Mesenchymal stem cell (in vitro differentiated cells and primary cell): ENCODE measurements at regions not wholly inside any gene's neighbourhood (a gene's known extent, or its start where the extent isn't known, plus 50 kb on each side); places are given as distances from the start of the nearest gene placed in this dataset.
"Not testable (repeated sequence)": the region's sequence is repeated elsewhere in the genome, so short reads cannot be mapped to it uniquely, and the experiment has no call there.

ENCODE experiments used
- DNase-seq: peaks from one replicate; pipeline ENCODE4 v3.0.0-alpha.2; 2013
- H2AFZ ChIP-seq: one replicate; pipeline ENCODE4 v1.6.1; 2013; ENCODE audit warnings: low read depth, mild to moderate bottlenecking, control low read depth, inconsistent platforms, low read length, moderate library complexity
- H2AK5ac ChIP-seq: 2 replicates; pipeline ENCODE4 v1.6.1; 2013; ENCODE audit warnings: low read length, moderate library complexity, mild to moderate bottlenecking, inconsistent platforms; ENCODE audit not compliant: severe bottlenecking
- H2BK120ac ChIP-seq: one replicate; pipeline ENCODE4 v1.6.1; 2013; ENCODE audit warnings: low read depth, mild to moderate bottlenecking, inconsistent platforms, low read length, moderate library complexity
- H2BK12ac ChIP-seq, 2 experiments: one replicate each; pipeline ENCODE4 v1.6.1; 2013; ENCODE audit warnings: inconsistent platforms in 2 of 2, low read length in 2 of 2, mild to moderate bottlenecking in 2 of 2, moderate library complexity in 2 of 2, control low read depth in 1 of 2
- H2BK15ac ChIP-seq: one replicate; pipeline ENCODE4 v1.6.1; 2013; ENCODE audit warnings: mild to moderate bottlenecking, low read depth, inconsistent platforms; ENCODE audit not compliant: poor library complexity, severe bottlenecking
- H2BK5ac ChIP-seq: 2 replicates; pipeline ENCODE4 v1.6.1; 2013; ENCODE audit warnings: low read depth, mild to moderate bottlenecking, low read length, control low read depth, inconsistent platforms; ENCODE audit not compliant: poor library complexity, severe bottlenecking
- H3K14ac ChIP-seq, 2 experiments: one replicate each; pipeline ENCODE4 v1.6.1; 2013; ENCODE audit warnings: inconsistent platforms in 2 of 2, low read length in 2 of 2, control low read depth in 1 of 2, mild to moderate bottlenecking in 1 of 2, moderate library complexity in 1 of 2
- H3K18ac ChIP-seq, 2 experiments: one replicate each; pipeline ENCODE4 v1.6.1; 2013; ENCODE audit warnings: inconsistent platforms in 2 of 2, low read length in 2 of 2, control low read depth in 1 of 2, low read depth in 1 of 2, mild to moderate bottlenecking in 1 of 2
- H3K23ac ChIP-seq, 2 experiments: one replicate each; pipeline ENCODE4 v1.6.1; 2013; ENCODE audit warnings: inconsistent platforms in 2 of 2, low read length in 2 of 2, mild to moderate bottlenecking in 2 of 2, moderate library complexity in 2 of 2, control low read depth in 1 of 2
- H3K27ac ChIP-seq: 2 replicates; pipeline ENCODE4 v1.5.1; 2013; ENCODE audit warnings: mild to moderate bottlenecking, moderate library complexity, low read length, control low read depth, inconsistent platforms; ENCODE audit not compliant: poor library complexity, severe bottlenecking
- H3K27me3 ChIP-seq, 2 experiments: 2 replicates each; pipeline versions ENCODE4 v1.6.1 to v1.7.0; 2013; ENCODE audit warnings: low read length in 2 of 2, mild to moderate bottlenecking in 2 of 2, moderate library complexity in 2 of 2, control low read depth in 1 of 2, inconsistent platforms in 1 of 2; ENCODE audit not compliant: control insufficient read depth in 1 of 2, insufficient read depth in 1 of 2
- H3K36me3 ChIP-seq, 2 experiments: 2 replicates each; pipeline versions ENCODE4 v1.6.1 to v1.7.0; 2013; ENCODE audit warnings: low read length in 2 of 2, control low read depth in 1 of 2, inconsistent platforms in 1 of 2, low read depth in 1 of 2, mild to moderate bottlenecking in 1 of 2; ENCODE audit not compliant: insufficient read depth in 2 of 2, control insufficient read depth in 1 of 2
- H3K4ac ChIP-seq, 2 experiments: one replicate each; pipeline ENCODE4 v1.6.1; 2013; ENCODE audit warnings: inconsistent platforms in 2 of 2, low read length in 2 of 2, mild to moderate bottlenecking in 2 of 2, moderate library complexity in 2 of 2, control low read depth in 1 of 2, low read depth in 1 of 2
- H3K4me1 ChIP-seq: 2 replicates; pipeline ENCODE4 v1.6.1; 2013; ENCODE audit warnings: low read depth, low read length, control low read depth; ENCODE audit not compliant: control insufficient read depth, insufficient read depth
- H3K4me2 ChIP-seq: 2 replicates; pipeline ENCODE4 v1.6.1; 2013; ENCODE audit warnings: low read length, mild to moderate bottlenecking, inconsistent platforms; ENCODE audit not compliant: poor library complexity, severe bottlenecking
- H3K4me3 ChIP-seq, 2 experiments: 2 replicates each; pipeline versions ENCODE4 v1.5.1 to v1.7.0; 2013; ENCODE audit warnings: low read length in 2 of 2, mild to moderate bottlenecking in 2 of 2, control low read depth in 1 of 2, low read depth in 1 of 2; ENCODE audit not compliant: insufficient read depth in 1 of 2
- H3K79me1 ChIP-seq: replicated peaks from 2 replicates; pipeline ENCODE4 v1.6.1; 2013; ENCODE audit warnings: mild to moderate bottlenecking, control low read depth, low read length, inconsistent platforms; ENCODE audit not compliant: poor library complexity, severe bottlenecking
- H3K9ac ChIP-seq: 2 replicates; pipeline ENCODE4 v1.7.0; 2013; ENCODE audit warnings: mild to moderate bottlenecking, low read length, moderate library complexity
- H3K9me3 ChIP-seq: 2 replicates; pipeline ENCODE4 v1.7.0; 2013; ENCODE audit warnings: mild to moderate bottlenecking, low read length; ENCODE audit not compliant: control insufficient read depth
- H4K8ac ChIP-seq: one replicate; pipeline ENCODE4 v1.6.1; 2013; ENCODE audit warnings: inconsistent platforms, mild to moderate bottlenecking, low read length, moderate library complexity
- H4K91ac ChIP-seq: one replicate; pipeline ENCODE4 v1.6.1; 2013; ENCODE audit warnings: mild to moderate bottlenecking, low read length, inconsistent platforms
- WGBS: methylation state at CpG from one replicate; pipeline ENCODE4 v1.1.7; 2013; ENCODE audit warnings: mixed read lengths; 5-methylcytosine and 5-hydroxymethylcytosine counted together

DNA sequence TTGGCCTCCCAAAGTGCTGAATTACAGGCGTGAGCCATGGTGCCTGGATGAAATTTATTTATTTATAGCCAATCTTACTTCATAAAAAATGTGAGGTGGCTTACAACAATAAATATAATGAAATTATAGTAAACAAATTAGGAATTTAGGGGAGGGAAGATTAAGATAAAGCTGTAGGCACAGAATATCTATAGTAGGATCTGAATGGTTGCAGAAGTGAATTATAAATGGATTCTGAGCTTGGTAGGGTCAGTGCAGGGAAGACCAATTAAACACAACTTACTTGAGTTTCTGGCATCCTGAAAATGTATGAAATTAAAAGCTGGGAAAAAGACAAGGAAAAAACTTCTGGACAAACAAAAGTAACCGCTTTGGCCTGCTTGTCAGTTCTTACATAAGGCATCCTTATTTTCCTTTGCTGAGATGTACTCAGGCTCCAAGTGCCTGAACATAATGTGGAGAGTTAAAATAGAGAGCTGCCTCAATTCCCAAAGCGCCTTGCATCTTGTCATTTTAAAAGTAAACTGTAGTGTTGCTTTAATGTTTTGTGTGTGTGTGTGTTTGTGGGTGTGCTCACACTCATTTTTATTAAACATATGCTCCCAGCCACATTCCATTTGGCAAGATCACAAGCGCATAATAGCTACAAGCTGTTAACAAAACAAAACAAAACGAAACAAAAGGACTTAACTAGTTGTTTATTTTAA lies 247.3 kb downstream of the S1PR1 start:
- Histone ChIP-seq H2BK120ac (no peak overlapping the region), H3K27ac (no peak overlapping the region), H3K79me1 (no peaks in the 10 kb centered on the region), H2AFZ (no peak overlapping the region), H3K9me3 (no peaks in the 10 kb centered on the region), H2BK15ac (no peak overlapping the region), H3K4ac (no peak overlapping the region), H3K4me1 (no peaks in the 10 kb centered on the region), H3K14ac (no peak overlapping the region), H4K91ac (no peak overlapping the region), H3K23ac (no peak overlapping the region), H3K4me2 (no peak overlapping the region), H4K8ac (no peak overlapping the region), H3K4me3 (no peak overlapping the region), H2AK5ac (no peak overlapping the region), H2BK5ac (no peak overlapping the region), H3K18ac (peak overlapping the region in 1 of 2 experiments; percentile 12), H3K27me3 (no peaks in the 10 kb centered on the region), H3K9ac (no peak overlapping the region), H2BK12ac (no peak overlapping the region), H3K36me3 (no peaks in the 10 kb centered on the region)
- DNase-seq, result peak; percentile 18
- 44% methylated on average over 2 of the region's 5 CpGs for WGBS

DNA sequence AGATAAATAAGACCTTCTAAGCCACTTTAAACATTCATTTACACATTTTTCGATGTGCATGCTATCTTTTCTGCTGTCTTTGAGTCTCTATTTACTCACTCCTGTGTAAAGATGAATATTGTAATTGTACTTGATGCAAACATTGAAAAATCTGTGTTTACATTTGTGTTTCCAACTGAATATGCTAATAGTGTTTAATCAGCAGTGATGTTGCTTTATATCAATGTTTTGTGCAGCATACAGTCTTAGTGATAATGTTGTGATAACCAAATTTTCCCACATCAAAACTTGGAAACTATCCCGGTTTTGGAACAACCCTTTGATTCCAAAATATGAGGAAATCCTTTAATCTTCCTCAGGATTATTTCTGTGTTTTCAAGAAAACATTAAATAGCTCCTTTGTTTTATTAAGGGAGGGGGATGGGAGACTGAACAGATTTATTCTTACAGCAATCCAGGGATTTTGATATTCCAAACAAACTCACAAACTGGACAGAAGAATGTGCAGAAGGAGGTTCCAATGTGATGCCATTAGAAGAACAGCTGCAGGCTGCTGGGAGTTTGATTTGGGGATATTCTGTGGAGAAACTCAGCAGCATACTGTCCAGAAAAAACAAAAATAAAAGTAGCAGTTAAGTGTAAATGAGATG lies 248.0 kb downstream of the S1PR1 start:
- Histone ChIP-seq H3K4ac (no peak overlapping the region), H3K9ac (no peak overlapping the region), H2AK5ac (no peak overlapping the region), H3K36me3 (no peaks in the 10 kb centered on the region), H3K9me3 (peaks cover 2% of the 10 kb centered on the region), H2BK5ac (no peak overlapping the region), H2BK120ac (no peak overlapping the region), H2BK15ac (no peak overlapping the region), H3K4me2 (no peak overlapping the region), H3K4me3 (no peak overlapping the region), H4K91ac (no peak overlapping the region), H4K8ac (no peak overlapping the region), H3K4me1 (no peaks in the 10 kb centered on the region), H2BK12ac (no peak overlapping the region), H3K23ac (no peak overlapping the region), H3K14ac (no peak overlapping the region), H3K18ac (no peak overlapping the region), H3K27me3 (no peaks in the 10 kb centered on the region), H3K27ac (no peak overlapping the region), H2AFZ (no peak overlapping the region), H3K79me1 (no peaks in the 10 kb centered on the region)
- no CpG with 5 or more reads among the region's 2 CpGs for WGBS
- DNase-seq, result peak; percentile 8

DNA sequence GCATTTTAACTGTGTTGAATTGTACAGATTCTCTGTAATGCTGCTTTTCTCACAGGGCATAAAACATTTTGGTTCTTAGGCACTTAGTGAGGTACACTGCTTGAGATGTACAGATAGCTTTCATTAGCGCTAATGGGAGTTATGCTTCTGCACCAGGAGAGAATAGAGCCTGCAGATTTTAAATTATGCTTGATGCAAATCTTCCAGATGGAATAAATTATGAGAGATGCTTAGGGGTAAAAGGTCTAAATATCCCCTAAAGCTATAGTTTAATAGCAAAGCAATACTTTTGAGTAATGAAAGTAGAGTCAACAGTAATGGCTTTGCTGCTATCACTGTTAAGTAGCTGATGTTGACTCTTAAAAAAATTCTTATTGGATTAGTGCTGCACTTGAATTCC lies 248.9 kb downstream of the S1PR1 start:
- Histone ChIP-seq H3K9ac (no peak overlapping the region), H4K8ac (no peak overlapping the region), H2BK120ac (no peak overlapping the region), H2BK5ac (no peak overlapping the region), H3K4me3 (no peak overlapping the region), H3K18ac (no peak overlapping the region), H3K4me1 (no peaks in the 10 kb centered on the region), H2AK5ac (no peak overlapping the region), H2AFZ (no peak overlapping the region), H3K9me3 (peaks cover 6% of the 10 kb centered on the region), H3K36me3 (no peaks in the 10 kb centered on the region), H4K91ac (no peak overlapping the region), H3K14ac (no peak overlapping the region), H3K27ac (no peak overlapping the region), H3K23ac (no peak overlapping the region), H3K4me2 (no peak overlapping the region), H2BK12ac (no peak overlapping the region), H2BK15ac (no peak overlapping the region), H3K27me3 (no peaks in the 10 kb centered on the region), H3K79me1 (no peaks in the 10 kb centered on the region), H3K4ac (no peak overlapping the region)
- no peak for DNase-seq
- 0% methylated on average over 1 of the region's 1 CpG for WGBS

DNA sequence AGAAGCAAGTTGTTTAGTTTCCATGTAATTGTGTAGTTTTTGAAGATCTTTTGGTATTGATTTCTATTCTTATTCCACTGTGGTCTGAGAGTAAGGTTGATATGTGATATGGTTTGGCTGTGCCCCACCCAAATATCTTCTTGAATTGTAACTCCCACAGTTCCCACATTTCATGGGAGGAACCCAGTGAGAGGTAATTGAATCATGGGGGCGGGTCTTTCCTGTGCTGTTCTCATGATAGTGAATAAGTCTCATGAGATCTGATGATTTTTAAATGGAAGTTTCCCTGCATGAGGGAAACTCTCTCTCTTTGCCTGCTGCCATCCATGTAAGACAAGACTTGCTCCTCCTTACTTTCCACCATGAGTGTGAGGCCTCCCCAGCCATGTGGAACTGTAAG lies 255.3 kb downstream of the S1PR1 start:
- H3K27me3 ChIP-seq, H3K9ac ChIP-seq, H2BK15ac ChIP-seq, H3K4me3 ChIP-seq, H3K36me3 ChIP-seq, DNase-seq, H3K79me1 ChIP-seq, H4K8ac ChIP-seq, H2BK12ac ChIP-seq, H3K18ac ChIP-seq, H2BK120ac ChIP-seq, H3K4ac ChIP-seq, H2BK5ac ChIP-seq, H4K91ac ChIP-seq, H3K23ac ChIP-seq, H3K4me1 ChIP-seq, H2AFZ ChIP-seq, H3K4me2 ChIP-seq, H3K14ac ChIP-seq, H3K27ac ChIP-seq, H2AK5ac ChIP-seq, H3K9me3 ChIP-seq: not testable (repeated sequence)
- WGBS, result 60% methylated on average over 1 of the region's 1 CpG
